HepG2 (cell line): ENCODE measurements at regions not wholly inside any gene's neighbourhood (a gene's known extent, or its start where the extent isn't known, plus 50 kb on each side); places are given as distances from the start of the nearest gene placed in this dataset.

Experiments
- ATAC-seq: fragments of 200-7000 bp; cut with Tn5 transposase; 3 replicates; pipeline ENCODE4 v1.9.1; 2020; ENCODE audit warnings: mild to moderate bottlenecking, moderate library complexity
- BruUV-seq: library from RNA; stranded (reverse); fragments of 400-500 nt; replicated peaks from 2 replicates; lab custom pipeline; 2021; lab: Mats Ljungman, UMichigan
- CTCF ChIA-PET: fragments of 300-600 bp; formaldehyde crosslinking; extraction: SDS; loops from one replicate; lab custom pipeline; 2021; ENCODE audit warnings: low total read pairs, inconsistent platforms, low intra/inter-chr PET ratio; lab: Yijun Ruan, JAX
- POLR2A ChIA-PET: fragments of 350-600 bp; sonication (Branson Sonifier 250); formaldehyde crosslinking; loops from one replicate; lab custom pipeline; 2020; ENCODE audit warnings: antibody characterized with exemption, inconsistent platforms; lab: Yijun Ruan, JAX
- DNase-seq: peaks from one replicate; pipeline ENCODE4 v3.0.0-alpha.2; 2015; ENCODE audit warnings: low spot score
- FAIRE-seq: peaks from 3 replicates; lab custom pipeline; 2011; peaks lifted over from hg19 to GRCh38; lab: Jason Lieb, UNC
- H2AFZ ChIP-seq: one replicate; pipeline ENCODE4 v1.6.1; 2011; ENCODE audit warnings: low read length, inconsistent platforms
- H3K27ac ChIP-seq: fragments of 300-600 bp; 3 replicates; pipeline ENCODE4 v1.8.0; 2011; ENCODE audit warnings: mixed run types, mild to moderate bottlenecking, mixed read lengths, low read length, inconsistent platforms; ENCODE audit not compliant: insufficient read depth; ENCODE audit errors: extremely low read length
- H3K27me3 ChIP-seq, 2 experiments: fragments of 200-600 bp in 1 of 2; 2 replicates in 1 of 2; 3 replicates in 1 of 2; pipeline versions ENCODE4 v1.6.0 to v1.8.0; 2011; ENCODE audit warnings: low read length in 2 of 2, mild to moderate bottlenecking in 2 of 2, moderate library complexity in 2 of 2, inconsistent platforms in 1 of 2; ENCODE audit not compliant: insufficient read depth in 2 of 2, control insufficient read depth in 1 of 2
- H3K36me3 ChIP-seq, 2 experiments: fragments of 200-600 bp in 1 of 2; replicated peaks in 1 of 2; 2 replicates in 1 of 2; 3 replicates in 1 of 2; pipeline versions ENCODE4 v1.5.1 to v1.8.0; 2011; ENCODE audit warnings: low read length in 2 of 2, inconsistent platforms in 1 of 2; ENCODE audit not compliant: insufficient read depth in 2 of 2, control insufficient read depth in 1 of 2
- H3K4me1 ChIP-seq: 2 replicates; pipeline ENCODE4 v1.5.1; 2012; ENCODE audit warnings: low read length, inconsistent platforms; ENCODE audit not compliant: insufficient read depth
- H3K4me2 ChIP-seq: 2 replicates; pipeline ENCODE4 v1.6.0; 2011; ENCODE audit warnings: low read depth, low read length, inconsistent platforms
- H3K4me3 ChIP-seq, 3 experiments: fragments of 200-600 bp in 1 of 3; sonication (generic), shearing (Covaris generic) in 1 of 3; replicated peaks in 1 of 3; 2 replicates each; pipeline ENCODE4 v1.5.1; 2011 to 2016; ENCODE audit warnings: low read length in 3 of 3, inconsistent platforms in 2 of 3, low read depth in 2 of 3, mild to moderate bottlenecking in 2 of 3, control low read depth in 1 of 3, mixed read lengths in 1 of 3; ENCODE audit not compliant: insufficient read depth in 1 of 3
- H3K79me2 ChIP-seq: one replicate; pipeline ENCODE4 v1.6.1; 2011; ENCODE audit warnings: low read length, inconsistent platforms; ENCODE audit not compliant: insufficient read depth
- H3K9ac ChIP-seq: 2 replicates; pipeline ENCODE4 v1.6.0; 2011; ENCODE audit warnings: mild to moderate bottlenecking, low read depth, low read length, inconsistent platforms; ENCODE audit not compliant: insufficient read depth
- H3K9me3 ChIP-seq: 2 replicates; pipeline ENCODE4 v1.5.1; 2012; ENCODE audit warnings: mild to moderate bottlenecking, low read length
- H4K20me1 ChIP-seq: 2 replicates; pipeline ENCODE4 v1.6.0; 2011; ENCODE audit warnings: inconsistent platforms, mild to moderate bottlenecking, low read length, moderate library complexity; ENCODE audit not compliant: insufficient read depth
- ADNP ChIP-seq: sonication (generic); formaldehyde crosslinking; IDR thresholded peaks from 2 replicates; pipeline ENCODE4 v1.4.0; 2020; ENCODE audit warnings: missing genetic modification reagents
- EHMT2 ChIP-seq: fragments of 200-600 bp; sonication (generic); IDR thresholded peaks from 2 replicates; pipeline ENCODE4 v1.7.0; 2017; ENCODE audit warnings: antibody characterized with exemption, low read depth, low read length, borderline replicate concordance
- ELF3 ChIP-seq: IDR thresholded peaks from 2 replicates; pipeline ENCODE4 v1.6.1; 2016; ENCODE audit warnings: missing genetic modification reagents, missing compliant biosample characterization
- GABPB1 ChIP-seq: IDR thresholded peaks from 2 replicates; pipeline ENCODE4 v1.6.1; 2016; ENCODE audit warnings: mild to moderate bottlenecking, missing genetic modification reagents, moderate library complexity, missing compliant biosample characterization
- NFATC3 ChIP-seq: sonication (generic); formaldehyde crosslinking; IDR thresholded peaks from 2 replicates; pipeline ENCODE4 v1.5.1; 2020; ENCODE audit warnings: mild to moderate bottlenecking, missing genetic modification reagents
- ONECUT2 ChIP-seq: sonication (generic); formaldehyde crosslinking; IDR thresholded peaks from 2 replicates; pipeline ENCODE4 v1.4.0; 2020; ENCODE audit warnings: missing genetic modification reagents
- RARA ChIP-seq: IDR thresholded peaks from 2 replicates; pipeline ENCODE4 v1.6.1; 2016; ENCODE audit warnings: missing genetic modification reagents, missing compliant biosample characterization
- RFXAP ChIP-seq: sonication (generic); formaldehyde crosslinking; IDR thresholded peaks from 2 replicates; pipeline ENCODE4 v1.4.0; 2020; ENCODE audit warnings: missing genetic modification reagents, borderline replicate concordance
- SATB2 ChIP-seq: sonication (generic); formaldehyde crosslinking; IDR thresholded peaks from 2 replicates; pipeline ENCODE4 v1.5.0; 2020; ENCODE audit warnings: missing genetic modification reagents
- SOX13 ChIP-seq, 3 experiments: fragments of 450-650 bp in 1 of 3; sonication (generic) in 1 of 3; formaldehyde crosslinking in 1 of 3; IDR thresholded peaks in 2 of 3; conservative IDR thresholded peaks in 1 of 3; 2 replicates each; pipeline versions ENCODE4 v1.5.0 to v1.6.1; 2016 to 2020; ENCODE audit warnings: antibody characterized with exemption in 1 of 3, mild to moderate bottlenecking in 1 of 3, missing compliant biosample characterization in 1 of 3, missing genetic modification reagents in 1 of 3, moderate library complexity in 1 of 3
- TARDBP ChIP-seq: sonication (generic); formaldehyde crosslinking; IDR thresholded peaks from 2 replicates; pipeline ENCODE4 v1.8.0; 2022; ENCODE audit warnings: mild to moderate bottlenecking, missing genetic modification reagents
- ZBTB3 ChIP-seq: sonication (generic); formaldehyde crosslinking; IDR thresholded peaks from 2 replicates; pipeline ENCODE4 v1.4.0; 2020; ENCODE audit warnings: low read depth, mild to moderate bottlenecking, moderate library complexity, missing genetic modification reagents, borderline replicate concordance
- ZBTB7A ChIP-seq: sonication (generic); formaldehyde crosslinking; IDR thresholded peaks from 2 replicates; pipeline ENCODE4 v1.8.0; 2022; ENCODE audit warnings: mild to moderate bottlenecking, missing genetic modification reagents
- ZFP41 ChIP-seq: sonication (generic); formaldehyde crosslinking; IDR thresholded peaks from 2 replicates; pipeline ENCODE4 v1.4.0; 2020; ENCODE audit warnings: mild to moderate bottlenecking, missing genetic modification reagents, borderline replicate concordance
- ZKSCAN1 ChIP-seq: fragments of 150-350 bp; IDR thresholded peaks from 2 replicates; pipeline ENCODE4 v1.6.1; 2014; ENCODE audit warnings: low read length
- ZNF20 ChIP-seq: sonication (generic); formaldehyde crosslinking; IDR thresholded peaks from 2 replicates; pipeline ENCODE4 v1.4.0; 2020; ENCODE audit warnings: mild to moderate bottlenecking, moderate library complexity, missing genetic modification reagents
- WGBS: methylation state at CpG from one replicate; pipeline ENCODE4 v1.1.6; 2017; ENCODE audit warnings: low lambda C conversion rate; 5-methylcytosine and 5-hydroxymethylcytosine counted together
- in situ Hi-C: cut with HindIII; loops from 2 replicates; pipeline ENCODE4 v1.10.0; 2017; ENCODE audit warnings: low pct_unique_long_range_greater_than_20kb; ENCODE audit not compliant: extremely low pct_ligation_motif_present
- intact Hi-C: fragments of 100-400 bp; cut with micrococcal nuclease; formaldehyde crosslinking; loops from one replicate; pipeline ENCODE4 v1.10.0; 2022; ENCODE audit not compliant: unreplicated experiment
- TF ChIP-seq, protein P1 (sequence below): sonication (generic); formaldehyde crosslinking; IDR thresholded peaks from 2 replicates; pipeline ENCODE4 v1.4.0; 2020; ENCODE audit warnings: missing genetic modification reagents, mild to moderate bottlenecking, borderline replicate concordance
- TF ChIP-seq, protein P2 (sequence below): IDR thresholded peaks from 2 replicates; pipeline ENCODE4 v1.6.1; 2016
- TF ChIP-seq, protein P3 (sequence below): sonication (generic); formaldehyde crosslinking; IDR thresholded peaks from 2 replicates; pipeline ENCODE4 v1.8.1; 2023; ENCODE audit warnings: missing genetic modification reagents, inconsistent platforms, borderline replicate concordance
- TF ChIP-seq, protein P4 (sequence below): sonication (generic); formaldehyde crosslinking; IDR thresholded peaks from 2 replicates; pipeline ENCODE4 v1.8.0; 2023; ENCODE audit warnings: mild to moderate bottlenecking, missing genetic modification reagents

DNA sequence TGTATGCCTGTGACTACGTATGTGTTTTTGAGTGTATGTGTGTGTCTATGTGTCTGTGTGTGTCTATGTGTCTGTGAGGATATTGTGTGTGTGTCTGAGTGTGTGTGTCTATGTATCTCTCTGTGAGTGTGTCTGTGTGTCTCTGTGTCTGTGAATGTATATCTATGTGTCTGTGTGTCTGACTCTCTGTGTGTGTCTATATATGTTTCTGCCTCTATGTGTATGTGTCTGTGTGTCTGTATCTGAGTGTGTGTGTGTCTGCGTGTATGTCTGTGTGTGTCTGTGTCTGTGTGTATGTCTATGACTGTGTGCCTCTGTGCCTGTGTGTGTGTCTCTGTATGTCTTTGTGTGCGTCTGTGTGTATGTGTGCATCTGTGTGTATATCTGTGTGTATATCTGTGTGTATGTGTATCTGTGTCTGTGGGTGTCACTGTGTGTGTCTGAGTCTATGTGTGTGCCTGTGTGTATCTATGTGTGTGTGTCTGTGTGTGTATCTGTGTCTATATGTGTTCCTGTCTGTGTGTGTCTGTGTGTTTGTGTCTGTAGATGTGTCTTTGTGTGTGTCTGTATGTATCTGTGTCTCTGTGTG is 172.7 kb downstream of the MYCN start:
- Histone ChIP-seq H4K20me1 (no peaks in the 10 kb centered on the region), H3K9me3 (no peaks in the 10 kb centered on the region), H3K4me1 (peaks cover 24% of the 10 kb centered on the region), H3K36me3 (no peaks in the 10 kb centered on the region), H3K79me2 (no peaks in the 10 kb centered on the region), H3K4me2 (no peak overlapping the region), H3K27ac (no peak overlapping the region), H3K9ac (no peak overlapping the region), H2AFZ (no peak overlapping the region), H3K4me3 (no peak overlapping the region), H3K27me3 (peaks cover 0 to 4% of the 10 kb centered on the region in 2 experiments; a peak in 1 of 5 replicates)
- FAIRE-seq: no peak
- intact Hi-C loops (no loop called here), in situ Hi-C loops (no loop called here)
- BruUV-seq: no TSS peak
- no peak for DNase-seq
- POLR2A ChIA-PET: no interaction called here
- CTCF ChIA-PET: no interaction called here
- WGBS: 62% methylated on average over 3 of the region's 3 CpGs
- ATAC-seq: no peak
- TF ChIP-seq ZKSCAN1: no peak
- no peak for TF ChIP-seq SOX13 (IDR thresholded peaks at IDR 0.05)
- TF ChIP-seq SOX13 (CRISPR knock-in tag; conservative IDR thresholded peaks at IDR 0.05 in 1 of 2, IDR thresholded peaks at IDR 0.05 in 1 of 2): no peak
- TF ChIP-seq NFATC3 (CRISPR knock-in tag): no peak
- TF ChIP-seq ZBTB7A: no peak
- TF ChIP-seq TARDBP (CRISPR knock-in tag): no peak
- TF ChIP-seq ELF3 (CRISPR knock-in tag): no peak
- TF ChIP-seq EHMT2: no peak
- no peak for TF ChIP-seq ZFP41 (CRISPR knock-in tag)
- TF ChIP-seq, protein P1, sequence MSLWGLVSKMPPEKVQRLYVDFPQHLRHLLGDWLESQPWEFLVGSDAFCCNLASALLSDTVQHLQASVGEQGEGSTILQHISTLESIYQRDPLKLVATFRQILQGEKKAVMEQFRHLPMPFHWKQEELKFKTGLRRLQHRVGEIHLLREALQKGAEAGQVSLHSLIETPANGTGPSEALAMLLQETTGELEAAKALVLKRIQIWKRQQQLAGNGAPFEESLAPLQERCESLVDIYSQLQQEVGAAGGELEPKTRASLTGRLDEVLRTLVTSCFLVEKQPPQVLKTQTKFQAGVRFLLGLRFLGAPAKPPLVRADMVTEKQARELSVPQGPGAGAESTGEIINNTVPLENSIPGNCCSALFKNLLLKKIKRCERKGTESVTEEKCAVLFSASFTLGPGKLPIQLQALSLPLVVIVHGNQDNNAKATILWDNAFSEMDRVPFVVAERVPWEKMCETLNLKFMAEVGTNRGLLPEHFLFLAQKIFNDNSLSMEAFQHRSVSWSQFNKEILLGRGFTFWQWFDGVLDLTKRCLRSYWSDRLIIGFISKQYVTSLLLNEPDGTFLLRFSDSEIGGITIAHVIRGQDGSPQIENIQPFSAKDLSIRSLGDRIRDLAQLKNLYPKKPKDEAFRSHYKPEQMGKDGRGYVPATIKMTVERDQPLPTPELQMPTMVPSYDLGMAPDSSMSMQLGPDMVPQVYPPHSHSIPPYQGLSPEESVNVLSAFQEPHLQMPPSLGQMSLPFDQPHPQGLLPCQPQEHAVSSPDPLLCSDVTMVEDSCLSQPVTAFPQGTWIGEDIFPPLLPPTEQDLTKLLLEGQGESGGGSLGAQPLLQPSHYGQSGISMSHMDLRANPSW (CRISPR knock-in tag): no peak
- TF ChIP-seq, protein P2, sequence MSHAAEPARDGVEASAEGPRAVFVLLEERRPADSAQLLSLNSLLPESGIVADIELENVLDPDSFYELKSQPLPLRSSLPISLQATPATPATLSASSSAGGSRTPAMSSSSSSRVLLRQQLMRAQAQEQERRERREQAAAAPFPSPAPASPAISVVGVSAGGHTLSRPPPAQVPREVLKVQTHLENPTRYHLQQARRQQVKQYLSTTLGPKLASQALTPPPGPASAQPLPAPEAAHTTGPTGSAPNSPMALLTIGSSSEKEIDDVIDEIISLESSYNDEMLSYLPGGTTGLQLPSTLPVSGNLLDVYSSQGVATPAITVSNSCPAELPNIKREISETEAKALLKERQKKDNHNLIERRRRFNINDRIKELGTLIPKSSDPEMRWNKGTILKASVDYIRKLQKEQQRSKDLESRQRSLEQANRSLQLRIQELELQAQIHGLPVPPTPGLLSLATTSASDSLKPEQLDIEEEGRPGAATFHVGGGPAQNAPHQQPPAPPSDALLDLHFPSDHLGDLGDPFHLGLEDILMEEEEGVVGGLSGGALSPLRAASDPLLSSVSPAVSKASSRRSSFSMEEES (CRISPR knock-in tag): no peak
- no peak for TF ChIP-seq ZBTB3 (CRISPR knock-in tag)
- TF ChIP-seq ONECUT2: no peak
- no peak for TF ChIP-seq SATB2 (CRISPR knock-in tag)
- TF ChIP-seq GABPB1 (CRISPR knock-in tag): no peak
- no peak for TF ChIP-seq ADNP (CRISPR knock-in tag)
- no peak for TF ChIP-seq ZNF20 (CRISPR knock-in tag)
- no peak for TF ChIP-seq RARA (CRISPR knock-in tag)
- TF ChIP-seq, protein P3, sequence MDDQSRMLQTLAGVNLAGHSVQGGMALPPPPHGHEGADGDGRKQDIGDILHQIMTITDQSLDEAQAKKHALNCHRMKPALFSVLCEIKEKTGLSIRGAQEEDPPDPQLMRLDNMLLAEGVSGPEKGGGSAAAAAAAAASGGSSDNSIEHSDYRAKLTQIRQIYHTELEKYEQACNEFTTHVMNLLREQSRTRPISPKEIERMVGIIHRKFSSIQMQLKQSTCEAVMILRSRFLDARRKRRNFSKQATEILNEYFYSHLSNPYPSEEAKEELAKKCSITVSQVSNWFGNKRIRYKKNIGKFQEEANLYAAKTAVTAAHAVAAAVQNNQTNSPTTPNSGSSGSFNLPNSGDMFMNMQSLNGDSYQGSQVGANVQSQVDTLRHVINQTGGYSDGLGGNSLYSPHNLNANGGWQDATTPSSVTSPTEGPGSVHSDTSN (CRISPR knock-in tag): no peak
- TF ChIP-seq, protein P4, sequence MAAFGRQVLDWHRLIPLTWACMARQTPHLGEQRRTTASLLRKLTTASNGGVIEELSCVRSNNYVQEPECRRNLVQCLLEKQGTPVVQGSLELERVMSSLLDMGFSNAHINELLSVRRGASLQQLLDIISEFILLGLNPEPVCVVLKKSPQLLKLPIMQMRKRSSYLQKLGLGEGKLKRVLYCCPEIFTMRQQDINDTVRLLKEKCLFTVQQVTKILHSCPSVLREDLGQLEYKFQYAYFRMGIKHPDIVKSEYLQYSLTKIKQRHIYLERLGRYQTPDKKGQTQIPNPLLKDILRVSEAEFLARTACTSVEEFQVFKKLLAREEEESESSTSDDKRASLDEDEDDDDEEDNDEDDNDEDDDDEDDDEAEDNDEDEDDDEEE (CRISPR knock-in tag): no peak
- no peak for TF ChIP-seq RFXAP
